Suppressor macrophage treated with lipopolysaccharide for 1 hour (primary cell): ENCODE measurements at regions not wholly inside any gene's neighbourhood (a gene's known extent, or its start where the extent isn't known, plus 50 kb on each side); places are given as distances from the start of the nearest gene placed in this dataset.
A peak's percentile ranks its signal among the peaks of the same experiment; 100 is the strongest.

Experiments used
- DNase-seq, 3 donors: peaks; one replicate each; pipeline ENCODE4 v3.0.0-alpha.2; 2020 to 2022

GRCh38 chrX:129077424-129078170 is 445.7 kb downstream of the SMARCA1 start:
- no peak for DNase-seq

GRCh38 chrX:129071390-129071789 is 451.9 kb downstream of the SMARCA1 start:
- no peak for DNase-seq

- no peak for DNase-seq
These were observed 457.4 kb downstream of the SMARCA1 start for GRCh38 chrX:129065895-129066294.

- no peak for DNase-seq
These were observed 464.9 kb downstream of the SMARCA1 start for GRCh38 chrX:129058405-129058804.

- no peak for DNase-seq
These were observed 480.2 kb downstream of the SMARCA1 start for GRCh38 chrX:129043138-129043537.

- DNase-seq: no peak
These were observed 482.0 kb downstream of the SMARCA1 start for GRCh38 chrX:129041319-129041718.

- DNase-seq: no peak
These were observed 483.2 kb downstream of the SMARCA1 start for GRCh38 chrX:129040124-129040523.

GRCh38 chrX:129039176-129039575 is 484.1 kb downstream of the SMARCA1 start:
- no peak for DNase-seq

GRCh38 chrX:129037389-129037788 is 485.9 kb downstream of the SMARCA1 start:
- no peak for DNase-seq

- DNase-seq: no peak
These were observed 488.1 kb downstream of the SMARCA1 start for GRCh38 chrX:129035180-129035579.

GRCh38 chrX:129034196-129034595 is 489.1 kb downstream of the SMARCA1 start:
- no peak for DNase-seq

GRCh38 chrX:129026202-129026601 is 497.1 kb downstream of the SMARCA1 start:
- no peak for DNase-seq

- no peak for DNase-seq
These were observed 497.9 kb downstream of the SMARCA1 start for GRCh38 chrX:129025376-129025775.

- DNase-seq: no peak
These were observed 503.9 kb downstream of the SMARCA1 start for GRCh38 chrX:129019412-129019811.

- DNase-seq: no peak
These were observed 507.9 kb downstream of the SMARCA1 start for GRCh38 chrX:129015381-129015780.

- DNase-seq: no peak
These were observed 509.7 kb downstream of the SMARCA1 start for GRCh38 chrX:129013574-129013973.

- DNase-seq: no peak
These were observed 515.7 kb downstream of the SMARCA1 start for GRCh38 chrX:129007631-129008030.

- DNase-seq: no peak
These were observed 516.8 kb downstream of the SMARCA1 start for GRCh38 chrX:129006491-129006890.

- DNase-seq: no peak
These were observed 522.5 kb downstream of the SMARCA1 start for GRCh38 chrX:129000797-129001196.

- DNase-seq: no peak
These were observed 523.3 kb downstream of the SMARCA1 start for GRCh38 chrX:129000018-129000417.

- DNase-seq: no peak
These were observed 531.0 kb downstream of the SMARCA1 start for GRCh38 chrX:128992107-128992971.

GRCh38 chrX:128975745-128976144 is 547.5 kb downstream of the SMARCA1 start:
- DNase-seq: peak; percentile 5 to 18 (median 6)

- no peak for DNase-seq
These were observed 550.3 kb downstream of the SMARCA1 start for GRCh38 chrX:128973033-128973432.

GRCh38 chrX:128961290-128961689 is 562.0 kb downstream of the SMARCA1 start:
- no peak for DNase-seq
